Cardiac muscle cell (in vitro differentiated cells and primary cell): ENCODE measurements at regions not wholly inside any gene's neighbourhood (a gene's known extent, or its start where the extent isn't known, plus 50 kb on each side); places are given as distances from the start of the nearest gene placed in this dataset.

ENCODE experiments used
- DNase-seq, 2 donors: peaks; one replicate each; pipeline versions ENCODE4 v3.0.0 to v3.0.0-alpha.2; 2010 to 2017; ENCODE audit warnings: low read depth in 1 of 2, low spot score in 1 of 2
- H3K27ac ChIP-seq: fragments of 200-600 bp; sonication (generic); 2 replicates; pipeline ENCODE4 v1.5.1; 2016
- H3K27me3 ChIP-seq: fragments of 200-600 bp; sonication (generic); 2 replicates; pipeline ENCODE4 v1.6.0; 2016; ENCODE audit warnings: control low read depth
- H3K36me3 ChIP-seq: fragments of 200-600 bp; sonication (generic); 2 replicates; pipeline ENCODE4 v1.5.1; 2016; ENCODE audit warnings: control low read depth
- H3K4me1 ChIP-seq: fragments of 200-600 bp; sonication (generic); 2 replicates; pipeline ENCODE4 v1.8.1; 2017; ENCODE audit warnings: low read depth, mild to moderate bottlenecking, mixed run types
- H3K4me3 ChIP-seq: fragments of 200-600 bp; sonication (generic); 2 replicates; pipeline ENCODE4 v1.5.1; 2016; ENCODE audit warnings: mild to moderate bottlenecking
- H3K9me3 ChIP-seq: fragments of 200-600 bp; sonication (generic); 2 replicates; pipeline ENCODE4 v1.5.1; 2017; ENCODE audit warnings: low read depth, mild to moderate bottlenecking, control low read depth
- TF ChIP-seq, protein P1 (sequence below): IDR thresholded peaks from 2 replicates; pipeline ENCODE4 v1.5.1; 2012; ENCODE audit warnings: low read depth, mild to moderate bottlenecking, low read length

DNA sequence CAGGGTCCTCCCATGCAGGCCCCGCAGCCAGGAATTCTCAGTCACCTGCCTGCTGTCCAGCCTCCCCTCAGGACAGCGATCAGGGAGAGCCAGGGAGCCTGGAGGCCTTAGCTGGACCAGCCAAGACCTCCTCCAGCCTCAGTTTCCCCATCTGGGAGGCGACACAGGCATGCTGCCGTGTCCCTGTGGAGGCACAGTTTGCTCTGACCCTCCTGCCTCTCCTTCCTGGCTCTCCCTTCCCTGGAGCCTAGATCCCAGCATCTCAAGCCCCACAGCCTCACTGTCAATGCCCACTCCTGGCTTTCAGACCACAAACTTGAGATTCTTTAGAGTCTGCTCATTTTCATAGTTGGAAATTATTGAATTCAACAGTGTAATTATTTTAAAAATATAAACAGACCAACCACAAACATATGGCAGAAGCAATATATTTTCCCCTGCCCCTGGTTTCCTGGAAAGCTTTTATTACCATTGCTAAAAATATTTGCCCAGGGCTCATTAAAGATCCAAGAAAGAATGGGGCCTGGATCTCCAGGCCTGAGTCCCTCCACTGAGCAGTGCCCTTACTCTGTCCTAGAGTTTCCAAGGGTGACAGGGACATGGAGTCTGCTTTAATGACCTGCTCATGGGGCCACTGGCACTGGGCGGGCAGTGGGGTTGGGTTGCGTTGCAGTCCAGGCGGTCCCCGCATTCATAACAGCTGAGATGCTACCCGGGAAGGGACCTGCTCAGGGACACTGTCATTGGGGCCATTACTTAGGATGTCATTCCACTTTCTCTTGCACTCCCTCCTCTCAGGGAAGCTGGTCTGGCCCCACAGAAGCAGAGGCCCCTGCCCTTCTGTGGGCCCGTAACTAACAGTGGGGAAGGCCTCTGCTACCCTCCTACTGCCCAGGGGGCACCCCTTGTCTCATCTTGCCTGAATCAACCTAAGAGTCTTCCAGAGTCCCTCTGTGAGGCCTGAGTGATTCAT lies 81.6 kb upstream of the CHST15 start:
- TF ChIP-seq, protein P1, sequence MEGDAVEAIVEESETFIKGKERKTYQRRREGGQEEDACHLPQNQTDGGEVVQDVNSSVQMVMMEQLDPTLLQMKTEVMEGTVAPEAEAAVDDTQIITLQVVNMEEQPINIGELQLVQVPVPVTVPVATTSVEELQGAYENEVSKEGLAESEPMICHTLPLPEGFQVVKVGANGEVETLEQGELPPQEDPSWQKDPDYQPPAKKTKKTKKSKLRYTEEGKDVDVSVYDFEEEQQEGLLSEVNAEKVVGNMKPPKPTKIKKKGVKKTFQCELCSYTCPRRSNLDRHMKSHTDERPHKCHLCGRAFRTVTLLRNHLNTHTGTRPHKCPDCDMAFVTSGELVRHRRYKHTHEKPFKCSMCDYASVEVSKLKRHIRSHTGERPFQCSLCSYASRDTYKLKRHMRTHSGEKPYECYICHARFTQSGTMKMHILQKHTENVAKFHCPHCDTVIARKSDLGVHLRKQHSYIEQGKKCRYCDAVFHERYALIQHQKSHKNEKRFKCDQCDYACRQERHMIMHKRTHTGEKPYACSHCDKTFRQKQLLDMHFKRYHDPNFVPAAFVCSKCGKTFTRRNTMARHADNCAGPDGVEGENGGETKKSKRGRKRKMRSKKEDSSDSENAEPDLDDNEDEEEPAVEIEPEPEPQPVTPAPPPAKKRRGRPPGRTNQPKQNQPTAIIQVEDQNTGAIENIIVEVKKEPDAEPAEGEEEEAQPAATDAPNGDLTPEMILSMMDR = no peak
- no peak for DNase-seq
- H3K4me1 ChIP-seq = no peaks in the 10 kb centered on the region
- no peak overlapping the region for H3K4me3 ChIP-seq
- H3K9me3 ChIP-seq = no peaks in the 10 kb centered on the region
- no peaks in the 10 kb centered on the region for H3K36me3 ChIP-seq
- no peaks in the 10 kb centered on the region for H3K27me3 ChIP-seq
- no peak overlapping the region for H3K27ac ChIP-seq

GRCh38 chr10:124174071-124174566 lies 80.7 kb upstream of the CHST15 start:
- no peaks in the 10 kb centered on the region for H3K4me1 ChIP-seq
- H3K4me3 ChIP-seq = no peak overlapping the region
- H3K27me3 ChIP-seq = no peaks in the 10 kb centered on the region
- H3K9me3 ChIP-seq = no peaks in the 10 kb centered on the region
- no peak overlapping the region for H3K27ac ChIP-seq
- no peak for DNase-seq
- TF ChIP-seq, protein P1 = no peak
- H3K36me3 ChIP-seq = no peaks in the 10 kb centered on the region

GRCh38 chr10:124173298-124173900 lies 80.0 kb upstream of the CHST15 start:
- Histone ChIP-seq H3K9me3 (no peaks in the 10 kb centered on the region), H3K4me3 (no peak overlapping the region), H3K27ac (no peak overlapping the region), H3K27me3 (no peaks in the 10 kb centered on the region), H3K4me1 (no peaks in the 10 kb centered on the region), H3K36me3 (no peaks in the 10 kb centered on the region)
- no peak for DNase-seq
- TF ChIP-seq, protein P1 = no peak

GRCh38 chr10:124172181-124172916 lies 79.0 kb upstream of the CHST15 start:
- peak in 1 of 2 donors; percentile 75 for DNase-seq
- TF ChIP-seq, protein P1 = no peak
- Histone ChIP-seq H3K4me1 (no peaks in the 10 kb centered on the region), H3K36me3 (no peaks in the 10 kb centered on the region), H3K4me3 (no peak overlapping the region), H3K9me3 (no peaks in the 10 kb centered on the region), H3K27me3 (no peaks in the 10 kb centered on the region), H3K27ac (no peak overlapping the region)

DNA sequence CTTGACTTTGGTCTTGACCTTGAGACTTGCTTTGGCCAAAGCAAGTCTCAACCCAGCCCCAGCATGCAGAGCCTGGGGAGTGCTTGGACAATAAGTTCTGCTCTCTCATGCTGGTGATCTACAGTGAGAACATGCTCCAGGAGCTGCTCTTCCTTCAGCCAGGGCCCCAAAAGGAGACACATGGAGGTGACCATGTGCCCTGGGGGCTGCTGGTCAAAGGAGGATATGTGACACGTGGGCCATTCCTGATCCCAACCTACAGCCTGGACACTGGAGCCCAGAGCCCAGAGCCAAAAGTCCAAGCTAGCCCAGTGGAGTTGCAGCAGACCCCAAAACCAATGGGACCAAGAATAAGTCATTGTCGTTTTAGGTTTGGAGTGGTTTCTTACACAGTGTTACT lies 78.2 kb upstream of the CHST15 start:
- DNase-seq = no peak
- TF ChIP-seq, protein P1 = no peak
- H3K9me3 ChIP-seq = no peaks in the 10 kb centered on the region
- no peaks in the 10 kb centered on the region for H3K4me1 ChIP-seq
- no peaks in the 10 kb centered on the region for H3K36me3 ChIP-seq
- no peaks in the 10 kb centered on the region for H3K27me3 ChIP-seq
- H3K27ac ChIP-seq = no peak overlapping the region
- H3K4me3 ChIP-seq = no peak overlapping the region
